K562 (cell line): ENCODE measurements at regions not wholly inside any gene's neighbourhood (a gene's known extent, or its start where the extent isn't known, plus 50 kb on each side); places are given as distances from the start of the nearest gene placed in this dataset.

Experiments used
- ATAC-seq: fragments of 200-7000 bp; cut with Tn5 transposase; 3 replicates; pipeline ENCODE4 v1.9.1; 2020; ENCODE audit warnings: moderate library complexity
- BruUV-seq: library from RNA; stranded (reverse); fragments of 400-500 nt; replicated peaks from 2 replicates; lab custom pipeline; 2021; lab: Mats Ljungman, UMichigan
- CTCF ChIA-PET: fragments of 300-600 bp; formaldehyde crosslinking; extraction: SDS; loops from one replicate; lab custom pipeline; 2021; ENCODE audit warnings: low intra/inter-chr PET ratio; lab: Yijun Ruan, JAX
- POLR2A ChIA-PET: fragments of 300-600, 350-650 bp; sonication (Branson Sonifier 250); formaldehyde crosslinking; extraction: SDS; loops from one replicate; lab custom pipeline; 2021; ENCODE audit warnings: antibody characterized with exemption, inconsistent platforms; lab: Yijun Ruan, JAX
- DNase-seq, 4 experiments: peaks; one replicate each; pipeline versions ENCODE4 v3.0.0 to v3.0.0-alpha.2; 2011 to 2018; ENCODE audit warnings: low spot score in 3 of 4, mixed read lengths in 3 of 4; ENCODE audit errors: extremely low read depth in 1 of 4
- FAIRE-seq: peaks from 2 replicates; lab custom pipeline; 2011; peaks lifted over from hg19 to GRCh38; lab: Jason Lieb, UNC
- H2AFZ ChIP-seq: 2 replicates; pipeline ENCODE4 v1.6.0; 2011; ENCODE audit warnings: low read depth, low read length, control low read depth, inconsistent platforms
- H3K27ac ChIP-seq: fragments of 200-600 bp; 3 replicates; pipeline ENCODE4 v1.8.0; 2011; ENCODE audit warnings: low read depth, mild to moderate bottlenecking, control low read depth, inconsistent platforms, low read length, moderate library complexity, mixed read lengths; ENCODE audit errors: extremely low read depth
- H3K27me3 ChIP-seq, 2 experiments: fragments of 300-600 bp in 1 of 2; 2 replicates in 1 of 2; 3 replicates in 1 of 2; pipeline versions ENCODE4 v1.6.0 to v1.8.0; 2011; ENCODE audit warnings: inconsistent platforms in 2 of 2, low read length in 2 of 2, mild to moderate bottlenecking in 1 of 2, mixed read lengths in 1 of 2, moderate library complexity in 1 of 2; ENCODE audit not compliant: control insufficient read depth in 2 of 2, insufficient read depth in 2 of 2
- H3K36me3 ChIP-seq: fragments of 300-600 bp; 3 replicates; pipeline ENCODE4 v1.8.0; 2011; ENCODE audit warnings: mild to moderate bottlenecking, low read length, inconsistent platforms; ENCODE audit not compliant: control insufficient read depth, insufficient read depth
- H3K4me1 ChIP-seq, 2 experiments: fragments of 200-600 bp in 1 of 2; replicated peaks in 1 of 2; 2 replicates in 1 of 2; 3 replicates in 1 of 2; pipeline versions ENCODE4 v1.5.1 to v1.8.0; 2011; ENCODE audit warnings: inconsistent platforms in 2 of 2, low read length in 2 of 2, mild to moderate bottlenecking in 1 of 2, mixed read lengths in 1 of 2, moderate library complexity in 1 of 2; ENCODE audit not compliant: control insufficient read depth in 2 of 2, insufficient read depth in 2 of 2
- H3K4me2 ChIP-seq: 2 replicates; pipeline ENCODE4 v1.6.1; 2011; ENCODE audit warnings: low read length, control low read depth, inconsistent platforms, mixed read lengths; ENCODE audit not compliant: insufficient read depth
- H3K4me3 ChIP-seq: fragments of 200-600 bp; sonication (generic), shearing (Covaris generic); 2 replicates; pipeline ENCODE4 v1.5.1; 2016; ENCODE audit warnings: control low read depth, inconsistent platforms
- H3K79me2 ChIP-seq: fragments of 200-600 bp; 3 replicates; pipeline ENCODE4 v1.8.0; 2011; ENCODE audit warnings: low read length, inconsistent platforms; ENCODE audit not compliant: control insufficient read depth, insufficient read depth
- H3K9ac ChIP-seq, 2 experiments: 2 replicates each; pipeline versions ENCODE4 v1.6.0 to v1.6.1; 2011; ENCODE audit warnings: low read depth in 2 of 2, low read length in 2 of 2, control low read depth in 1 of 2, inconsistent platforms in 1 of 2, mild to moderate bottlenecking in 1 of 2, mixed read lengths in 1 of 2; ENCODE audit not compliant: insufficient read depth in 1 of 2
- H3K9me1 ChIP-seq: one replicate; pipeline ENCODE4 v1.6.0; 2011; ENCODE audit warnings: inconsistent platforms, mild to moderate bottlenecking, low read length, moderate library complexity; ENCODE audit not compliant: control insufficient read depth, insufficient read depth
- H3K9me3 ChIP-seq: replicated peaks from 2 replicates; pipeline ENCODE4 v1.5.1; 2011; ENCODE audit warnings: low read depth, low read length, inconsistent platforms; ENCODE audit not compliant: control insufficient read depth, insufficient read depth
- H4K20me1 ChIP-seq: replicated peaks from 2 replicates; pipeline ENCODE4 v1.6.1; 2011; ENCODE audit warnings: low read length, inconsistent platforms, mixed read lengths; ENCODE audit not compliant: control insufficient read depth, insufficient read depth
- CBFA2T2 ChIP-seq: fragments of 450-650 bp; conservative IDR thresholded peaks from 2 replicates; pipeline ENCODE4 v1.6.1; 2017; ENCODE audit warnings: mild to moderate bottlenecking
- EWSR1 ChIP-seq: fragments of 450-650 bp; IDR thresholded peaks from 2 replicates; pipeline ENCODE4 v1.6.1; 2018; ENCODE audit warnings: borderline replicate concordance, mild to moderate bottlenecking, low read depth, moderate library complexity; ENCODE audit not compliant: partially characterized antibody
- FOXP1 ChIP-seq: sonication (generic); formaldehyde crosslinking; IDR thresholded peaks from 2 replicates; pipeline ENCODE4 v1.8.0; 2022; ENCODE audit warnings: mild to moderate bottlenecking, missing genetic modification reagents
- NCOA4 ChIP-seq: fragments of 450-650 bp; IDR thresholded peaks from 2 replicates; pipeline ENCODE4 v1.6.1; 2018; ENCODE audit warnings: mild to moderate bottlenecking; ENCODE audit not compliant: partially characterized antibody
- NFE2L1 ChIP-seq: fragments of 450-650 bp; IDR thresholded peaks from 2 replicates; pipeline ENCODE4 v1.6.1; 2016; ENCODE audit warnings: missing genetic modification characterization, low read depth, mild to moderate bottlenecking, missing compliant biosample characterization, moderate library complexity, borderline replicate concordance
- TAF7 ChIP-seq: fragments of 450-650 bp; IDR thresholded peaks from 2 replicates; pipeline ENCODE4 v1.6.1; 2016; ENCODE audit warnings: missing genetic modification characterization, missing compliant biosample characterization
- ZNF57 ChIP-seq: fragments of 450-650 bp; formaldehyde crosslinking; IDR thresholded peaks from 2 replicates; pipeline ENCODE4 v1.4.0; 2020; ENCODE audit warnings: mild to moderate bottlenecking, moderate library complexity
- WGBS: fragments of 100-300 bp; shearing (Covaris generic); methylation state at CpG from one replicate; pipeline ENCODE4 v1.1.6; 2016; ENCODE audit warnings: low coverage, mixed read lengths; ENCODE audit not compliant: insufficient coverage; ENCODE audit errors: missing lambda C conversion rate; 5-methylcytosine and 5-hydroxymethylcytosine counted together
- in situ Hi-C: fragments of 300-500 bp; cut with MboI; formaldehyde crosslinking; loops from 4 replicates; pipeline ENCODE4 v1.15.0; 2018; ENCODE audit warnings: inconsistent platforms, mixed read lengths
- intact Hi-C: fragments of 100-400 bp; cut with micrococcal nuclease; formaldehyde crosslinking; loops from 2 replicates; pipeline ENCODE4 v1.14.2; 2022

- no peaks in the 10 kb centered on the region for H3K9me3 ChIP-seq
- no peaks in the 10 kb centered on the region for H3K79me2 ChIP-seq
- ATAC-seq (no peak), FAIRE-seq (no peak), DNase-seq (no peak)
- intact Hi-C loops: no loop called here
- CTCF ChIA-PET: no interaction called here
- no TSS peak for BruUV-seq
- H3K4me2 ChIP-seq: no peak overlapping the region
- no peaks in the 10 kb centered on the region for H4K20me1 ChIP-seq
- no peak overlapping the region for H3K27ac ChIP-seq
- 0% methylated on average over 1 of the region's 1 CpG for WGBS
- H3K9me1 ChIP-seq: no peaks in the 10 kb centered on the region
- TF ChIP-seq NCOA4 (no peak), EWSR1 (no peak), CBFA2T2 (no peak), NFE2L1 (tag) (no peak), TAF7 (no peak), ZNF57 (CRISPR knock-in tag) (no peak), FOXP1 (CRISPR knock-in tag) (no peak)
- no peak overlapping the region for H2AFZ ChIP-seq
- in situ Hi-C loops: no loop called here
- H3K9ac ChIP-seq: no peak overlapping the region
- no peaks in the 10 kb centered on the region for H3K36me3 ChIP-seq
- POLR2A ChIA-PET: no interaction called here
- H3K27me3 ChIP-seq: peaks cover 15 to 30% of the 10 kb centered on the region in 2 experiments; a peak in 4 of 5 replicates
- H3K4me3 ChIP-seq: no peak overlapping the region
- H3K4me1 ChIP-seq: no peaks in the 10 kb centered on the region; a peak in 1 of 5 replicates
Observed at GRCh38 chr7:159238541-159238940, 93.9 kb upstream of the VIPR2 start.
